Activated CD8-positive, alpha-beta T cell treated with anti-CD3 and anti-CD28 coated beads for 36 hours (primary cell): ENCODE measurements at regions not wholly inside any gene's neighbourhood (a gene's known extent, or its start where the extent isn't known, plus 50 kb on each side); places are given as distances from the start of the nearest gene placed in this dataset.

ENCODE experiments used
- ATAC-seq: fragments of 200-7000 bp; cut with Tn5 transposase; one replicate; pipeline ENCODE4 v1.10.0; 2021; ENCODE audit warnings: mild to moderate bottlenecking, moderate library complexity
- CTCF ChIA-PET: fragments of 350-600 bp; sonication (Branson Sonifier 250); formaldehyde crosslinking; loops from one replicate; lab custom pipeline; 2021; ENCODE audit warnings: antibody characterized with exemption; lab: Charles Lee
- POLR2A ChIA-PET: fragments of 350-600 bp; sonication (Branson Sonifier 250); formaldehyde crosslinking; loops from one replicate; lab custom pipeline; 2021; ENCODE audit warnings: antibody characterized with exemption; lab: Charles Lee
- DNase-seq: peaks from one replicate; pipeline ENCODE4 v3.0.0-alpha.2; 2020
- H3K27ac Mint-ChIP-seq: one replicate; pipeline ENCODE4 v1.8.0; 2021; ENCODE audit warnings: mild to moderate bottlenecking, mixed read lengths
- H3K27me3 Mint-ChIP-seq: one replicate; pipeline ENCODE4 v1.8.0; 2021; ENCODE audit warnings: mixed read lengths
- H3K36me3 Mint-ChIP-seq: one replicate; pipeline ENCODE4 v1.8.0; 2021; ENCODE audit warnings: low read depth, mixed read lengths
- H3K4me1 Mint-ChIP-seq: one replicate; pipeline ENCODE4 v1.8.0; 2021; ENCODE audit warnings: low read depth, mixed read lengths
- H3K4me3 Mint-ChIP-seq: one replicate; pipeline ENCODE4 v1.8.0; 2021; ENCODE audit warnings: mild to moderate bottlenecking, moderate library complexity, mixed read lengths
- H3K9me3 Mint-ChIP-seq: one replicate; pipeline ENCODE4 v1.8.0; 2021; ENCODE audit warnings: mixed read lengths
- CTCF ChIP-seq: fragments of 200-600 bp; IDR thresholded peaks from one replicate; pipeline ENCODE4 v1.8.0; 2022; ENCODE audit warnings: antibody characterized with exemption, mild to moderate bottlenecking
- intact Hi-C: fragments of 100-400 bp; cut with micrococcal nuclease; formaldehyde crosslinking; loops from one replicate; pipeline ENCODE4 v1.10.0; 2022

DNA sequence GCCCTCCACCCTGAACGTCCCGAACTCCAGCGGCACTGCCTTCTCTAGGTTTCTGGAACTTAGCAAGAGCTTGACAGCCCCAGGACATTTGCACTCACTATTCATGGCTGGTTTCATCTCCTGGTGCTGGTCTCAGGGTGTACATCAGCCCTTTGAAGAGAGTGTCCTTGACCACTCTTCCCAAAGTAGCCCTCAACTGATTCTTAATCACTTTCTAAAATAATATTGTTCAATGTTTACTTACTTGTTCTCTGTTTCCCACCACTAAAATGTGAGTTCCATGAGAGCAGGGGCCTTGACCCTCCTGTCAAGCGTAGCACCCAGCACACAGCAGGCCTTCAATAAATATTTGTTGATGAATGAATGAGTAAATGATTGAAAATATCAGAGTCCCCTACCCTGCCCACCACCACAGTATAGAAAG lies 262.5 kb downstream of the RHOU start:
- Mint-ChIP-seq H3K36me3 (no peaks in the 10 kb centered on the region), H3K4me1 (peaks cover 3% of the 10 kb centered on the region), H3K27me3 (peaks cover under 1% of the 10 kb centered on the region), H3K9me3 (no peaks in the 10 kb centered on the region), H3K27ac (no peak overlapping the region), H3K4me3 (no peak overlapping the region)
- ChIA-PET CTCF (no interaction called here), POLR2A (no interaction called here)
- intact Hi-C loops = no loop called here
- DNase-seq (no peak), ATAC-seq (no peak)
- TF ChIP-seq CTCF = no peak

DNA sequence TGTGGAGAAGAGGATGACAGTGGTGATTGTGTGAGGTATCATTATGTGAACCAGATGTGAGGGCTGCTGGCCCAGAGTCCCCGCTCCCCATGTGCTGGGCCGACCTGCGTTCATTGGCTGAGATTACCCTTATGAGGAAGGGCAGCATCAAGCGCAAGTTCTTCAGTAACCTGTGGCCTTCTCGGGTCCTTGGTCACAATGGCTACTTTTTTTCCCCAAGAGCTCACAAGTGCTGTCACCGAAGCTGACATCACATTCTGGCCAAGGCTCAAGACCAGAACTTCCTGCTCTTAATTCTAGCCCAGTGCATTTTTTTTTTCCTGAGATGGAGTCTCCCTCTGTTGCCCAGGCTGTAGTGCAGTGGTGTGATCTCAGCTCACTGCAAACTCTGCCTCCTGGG lies 262.9 kb downstream of the RHOU start:
- POLR2A ChIA-PET = no interaction called here
- no peak overlapping the region for H3K4me3 Mint-ChIP-seq

GRCh38 chr1:228999446-229000170 lies 264.3 kb downstream of the RHOU start:
- Mint-ChIP-seq H3K9me3 (no peaks in the 10 kb centered on the region), H3K4me3 (no peak overlapping the region), H3K27ac (no peak overlapping the region), H3K27me3 (no peaks in the 10 kb centered on the region), H3K36me3 (no peaks in the 10 kb centered on the region), H3K4me1 (peaks cover 3% of the 10 kb centered on the region)
- CTCF ChIA-PET = no interaction called here
- no peak for TF ChIP-seq CTCF
- POLR2A ChIA-PET = no interaction called here
- intact Hi-C loops = no loop called here
- no peak for DNase-seq
- ATAC-seq = no peak

More for the DNA sequence above, 262.9 kb downstream of the RHOU start:
- no peaks in the 10 kb centered on the region for H3K9me3 Mint-ChIP-seq
- H3K27me3 Mint-ChIP-seq = no peaks in the 10 kb centered on the region
- intact Hi-C loops = no loop called here
- H3K36me3 Mint-ChIP-seq = no peaks in the 10 kb centered on the region
- DNase-seq = no peak
- peaks cover 3% of the 10 kb centered on the region for H3K4me1 Mint-ChIP-seq
- no peak overlapping the region for H3K27ac Mint-ChIP-seq
- no peak for ATAC-seq
- CTCF ChIA-PET = no interaction called here
- no peak for TF ChIP-seq CTCF

GRCh38 chr1:229000187-229000586 lies 264.9 kb downstream of the RHOU start:
- Mint-ChIP-seq H3K9me3 (no peaks in the 10 kb centered on the region), H3K4me1 (peaks cover 3% of the 10 kb centered on the region), H3K27me3 (no peaks in the 10 kb centered on the region), H3K27ac (no peak overlapping the region), H3K36me3 (no peaks in the 10 kb centered on the region), H3K4me3 (no peak overlapping the region)
- DNase-seq = no peak
- ChIA-PET CTCF (no interaction called here), POLR2A (no interaction called here)
- ATAC-seq = no peak
- no peak for TF ChIP-seq CTCF
- intact Hi-C loops = no loop called here

- no peaks in the 10 kb centered on the region for H3K9me3 Mint-ChIP-seq
- TF ChIP-seq CTCF = no peak
- H3K4me1 Mint-ChIP-seq = peaks cover 3% of the 10 kb centered on the region
- ATAC-seq (no peak), DNase-seq (no peak)
- H3K4me3 Mint-ChIP-seq = no peak overlapping the region
- ChIA-PET CTCF (no interaction called here), POLR2A (no interaction called here)
- no peaks in the 10 kb centered on the region for H3K27me3 Mint-ChIP-seq
- intact Hi-C loops = no loop called here
- no peak overlapping the region for H3K27ac Mint-ChIP-seq
- H3K36me3 Mint-ChIP-seq = no peaks in the 10 kb centered on the region
Measured at GRCh38 chr1:229001467-229002011, 266.3 kb downstream of the RHOU start.
